ENCODE measurements at regions not wholly inside any gene's neighbourhood (a gene's known extent, or its start where the extent isn't known, plus 50 kb on each side); places are given as distances from the start of the nearest gene placed in this dataset.

DNA sequence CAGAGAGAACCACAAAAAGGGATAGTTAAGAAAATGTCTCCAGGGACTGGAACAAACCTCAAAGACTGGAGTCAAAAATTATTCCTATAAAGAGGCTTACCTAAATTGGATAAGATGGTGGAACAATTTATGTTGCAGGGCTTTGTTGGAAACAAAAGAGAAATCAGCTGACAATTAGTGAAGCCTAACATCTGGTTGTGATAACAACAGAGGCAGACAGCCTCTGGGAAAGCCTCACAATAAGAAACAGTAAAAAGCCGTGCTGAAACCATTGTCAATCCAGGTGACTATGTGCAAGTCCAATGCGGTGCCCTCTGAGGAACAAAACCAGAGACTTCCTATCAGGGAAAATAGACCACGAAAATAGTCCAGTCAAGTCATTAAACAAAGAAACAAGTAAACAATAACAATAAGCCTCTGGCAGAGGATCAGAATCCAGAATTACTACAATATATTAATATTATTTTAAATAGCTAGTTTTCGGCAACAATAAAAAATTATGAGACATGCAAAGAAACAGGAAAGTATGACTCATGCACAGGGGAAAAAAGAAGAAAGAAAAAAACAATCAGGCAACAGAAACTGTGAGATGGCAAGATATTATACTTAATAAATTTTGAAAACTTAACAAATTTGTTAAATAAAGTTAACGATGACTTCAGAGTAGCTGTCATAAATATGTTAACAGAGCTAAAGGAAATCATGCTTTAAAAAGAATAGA is 99.7 kb upstream of the RXFP2 start (continued):
- no peak for TF ChIP-seq RFX5 (IDR thresholded peaks at IDR 0.05; ENCODE audit: borderline replicate concordance, low read depth, low read length)
- TF ChIP-seq FOSL1 (IDR thresholded peaks at IDR 0.05; ENCODE audit: insufficient read depth, low read depth, low read length): no peak
- TF ChIP-seq NRF1 (IDR thresholded peaks at IDR 0.05; ENCODE audit: low read depth, low read length): no peak
- TF ChIP-seq SIRT6 (IDR thresholded peaks at IDR 0.05; ENCODE audit: low read length): no peak
- TF ChIP-seq ZNF274 (IDR thresholded peaks at IDR 0.05; ENCODE audit: borderline replicate concordance, extremely low read depth, low read length): no peak
- TF ChIP-seq ATF2 (IDR thresholded peaks at IDR 0.05; ENCODE audit: low read length): no peak
